ENCODE measurements at regions not wholly inside any gene's neighbourhood (a gene's known extent, or its start where the extent isn't known, plus 50 kb on each side); places are given as distances from the start of the nearest gene placed in this dataset.

DNA sequence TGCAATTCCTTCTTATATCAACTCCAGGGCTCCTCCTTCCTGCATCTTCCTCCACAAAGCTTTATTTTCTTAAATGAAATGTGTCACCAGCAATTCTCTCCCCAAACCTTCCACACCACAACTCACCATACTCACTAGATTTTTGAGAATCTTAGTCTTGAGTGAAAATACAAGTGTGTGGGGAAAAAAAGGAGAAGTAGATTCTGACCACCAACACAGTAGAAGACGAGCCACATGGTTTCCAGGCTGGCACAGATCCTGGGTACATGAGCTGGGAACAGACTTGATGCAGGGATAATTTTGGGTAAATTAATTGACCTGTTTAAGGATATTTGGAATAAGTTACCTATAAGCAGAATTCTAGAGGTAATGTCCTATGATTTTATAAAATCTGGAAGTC is 72.8 kb upstream of the KCNJ15 start:
- peaks cover 4% of the 10 kb centered on the region for H3K4me1 ChIP-seq (ENCODE audit: control insufficient read depth, extremely low read depth, insufficient read depth, low read length)
- no peaks in the 10 kb centered on the region for H3K27me3 ChIP-seq (ENCODE audit: control insufficient read depth, extremely low read depth, insufficient read depth, low read length)
- H3K9me1 ChIP-seq (ENCODE audit: control insufficient read depth, extremely low read depth, insufficient read depth, low read length) = no peaks in the 10 kb centered on the region
- no peak overlapping the region for H3K27ac ChIP-seq (ENCODE audit: control insufficient read depth, insufficient read depth, low read length)
- no peaks in the 10 kb centered on the region for H4K20me1 ChIP-seq (ENCODE audit: control insufficient read depth, extremely low read depth, insufficient read depth, low read length)
- no peaks in the 10 kb centered on the region for H3K9me3 ChIP-seq (ENCODE audit: control insufficient read depth, low read depth, low read length)
- dilution Hi-C loops (cut with MboI; ENCODE audit: extremely low pct_ligation_motif_present, low sequenced_read_pairs) = no loop called here
- H3K79me2 ChIP-seq (ENCODE audit: control insufficient read depth, insufficient read depth, low read length) = no peaks in the 10 kb centered on the region
- FAIRE-seq = no peak
- no peak for TF ChIP-seq EZH2 (IDR thresholded peaks at IDR 0.05; ENCODE audit: low read length)
- TF ChIP-seq, protein P1, sequence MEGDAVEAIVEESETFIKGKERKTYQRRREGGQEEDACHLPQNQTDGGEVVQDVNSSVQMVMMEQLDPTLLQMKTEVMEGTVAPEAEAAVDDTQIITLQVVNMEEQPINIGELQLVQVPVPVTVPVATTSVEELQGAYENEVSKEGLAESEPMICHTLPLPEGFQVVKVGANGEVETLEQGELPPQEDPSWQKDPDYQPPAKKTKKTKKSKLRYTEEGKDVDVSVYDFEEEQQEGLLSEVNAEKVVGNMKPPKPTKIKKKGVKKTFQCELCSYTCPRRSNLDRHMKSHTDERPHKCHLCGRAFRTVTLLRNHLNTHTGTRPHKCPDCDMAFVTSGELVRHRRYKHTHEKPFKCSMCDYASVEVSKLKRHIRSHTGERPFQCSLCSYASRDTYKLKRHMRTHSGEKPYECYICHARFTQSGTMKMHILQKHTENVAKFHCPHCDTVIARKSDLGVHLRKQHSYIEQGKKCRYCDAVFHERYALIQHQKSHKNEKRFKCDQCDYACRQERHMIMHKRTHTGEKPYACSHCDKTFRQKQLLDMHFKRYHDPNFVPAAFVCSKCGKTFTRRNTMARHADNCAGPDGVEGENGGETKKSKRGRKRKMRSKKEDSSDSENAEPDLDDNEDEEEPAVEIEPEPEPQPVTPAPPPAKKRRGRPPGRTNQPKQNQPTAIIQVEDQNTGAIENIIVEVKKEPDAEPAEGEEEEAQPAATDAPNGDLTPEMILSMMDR (optimal IDR thresholded peaks at IDR 0.05 in 1 of 3, IDR thresholded peaks at IDR 0.05 in 1 of 3, conservative IDR thresholded peaks at IDR 0.05 in 1 of 3; ENCODE audit: extremely low read depth in 1 of 3, insufficient read depth in 2 of 3, low read length in 3 of 3) = no peak
- no peak overlapping the region for H3K4me3 ChIP-seq (ENCODE audit: control insufficient read depth in 2 of 3, extremely low read depth in 1 of 3, insufficient read depth in 2 of 3, low read depth in 1 of 3, low read length in 3 of 3)
- H3K4me2 ChIP-seq (ENCODE audit: control insufficient read depth, extremely low read depth, insufficient read depth, low read depth, low read length) = no peak overlapping the region
- H3K9ac ChIP-seq (ENCODE audit: control insufficient read depth, extremely low read depth, insufficient read depth, low read length) = no peak overlapping the region
- no peaks in the 10 kb centered on the region for H3K36me3 ChIP-seq (ENCODE audit: control insufficient read depth in 2 of 2, extremely low read depth in 1 of 2, insufficient read depth in 2 of 2, low read length in 2 of 2)
- H2AFZ ChIP-seq (ENCODE audit: control insufficient read depth, low read length) = no peak overlapping the region
- no peak for DNase-seq (ENCODE audit: low read depth, low spot score)

DNA sequence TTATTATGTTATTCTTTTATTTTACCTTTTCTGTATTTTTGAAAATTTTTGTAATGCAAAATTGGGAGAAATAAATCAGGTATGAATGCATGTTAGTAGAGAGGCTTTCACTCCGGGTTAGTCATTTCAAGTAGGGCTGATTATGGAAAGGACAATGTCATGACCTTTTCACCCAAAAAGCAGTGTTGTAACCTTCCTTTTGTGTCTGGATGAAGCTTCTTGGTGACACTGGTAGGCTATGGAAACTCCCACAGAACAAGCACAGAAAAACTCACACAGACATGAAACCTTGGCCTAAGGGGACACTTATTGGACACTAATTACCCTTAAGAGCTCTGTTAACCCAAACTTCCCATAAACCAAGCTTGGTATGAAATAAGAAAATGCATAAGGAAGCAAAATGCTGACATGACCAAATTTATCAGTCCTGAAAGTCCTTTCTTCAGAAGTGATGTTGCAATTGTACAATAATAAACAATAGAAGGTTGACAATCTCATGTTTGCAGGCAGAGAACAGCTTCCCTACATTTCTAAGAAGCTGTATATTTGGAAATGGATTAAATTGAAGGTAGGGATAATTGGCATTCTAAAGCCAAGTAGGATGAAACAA is 70.0 kb upstream of the KCNJ15 start:
- no peaks in the 10 kb centered on the region for H4K20me1 ChIP-seq (ENCODE audit: control insufficient read depth, extremely low read depth, insufficient read depth, low read length)
- H3K4me1 ChIP-seq (ENCODE audit: control insufficient read depth, extremely low read depth, insufficient read depth, low read length) = no peaks in the 10 kb centered on the region
- DNase-seq (ENCODE audit: low read depth, low spot score) = no peak
- FAIRE-seq = no peak
- no peak overlapping the region for H3K27ac ChIP-seq (ENCODE audit: control insufficient read depth, insufficient read depth, low read length)
- no peaks in the 10 kb centered on the region for H3K79me2 ChIP-seq (ENCODE audit: control insufficient read depth, insufficient read depth, low read length)
- no peak overlapping the region for H3K4me3 ChIP-seq (ENCODE audit: control insufficient read depth in 2 of 3, extremely low read depth in 1 of 3, insufficient read depth in 2 of 3, low read depth in 1 of 3, low read length in 3 of 3)
- H3K27me3 ChIP-seq (ENCODE audit: control insufficient read depth, extremely low read depth, insufficient read depth, low read length) = no peaks in the 10 kb centered on the region
- H3K36me3 ChIP-seq (ENCODE audit: control insufficient read depth in 2 of 2, extremely low read depth in 1 of 2, insufficient read depth in 2 of 2, low read length in 2 of 2) = no peaks in the 10 kb centered on the region
- TF ChIP-seq, protein P1 (optimal IDR thresholded peaks at IDR 0.05 in 1 of 3, IDR thresholded peaks at IDR 0.05 in 1 of 3, conservative IDR thresholded peaks at IDR 0.05 in 1 of 3; ENCODE audit: extremely low read depth in 1 of 3, insufficient read depth in 2 of 3, low read length in 3 of 3) = no peak
- no peak for TF ChIP-seq EZH2 (IDR thresholded peaks at IDR 0.05; ENCODE audit: low read length)
- no peak overlapping the region for H3K9ac ChIP-seq (ENCODE audit: control insufficient read depth, extremely low read depth, insufficient read depth, low read length)
- no peak overlapping the region for H3K4me2 ChIP-seq (ENCODE audit: control insufficient read depth, extremely low read depth, insufficient read depth, low read depth, low read length)
- no peaks in the 10 kb centered on the region for H3K9me3 ChIP-seq (ENCODE audit: control insufficient read depth, low read depth, low read length)
- dilution Hi-C loops (cut with MboI; ENCODE audit: extremely low pct_ligation_motif_present, low sequenced_read_pairs) = no loop called here
- H2AFZ ChIP-seq (ENCODE audit: control insufficient read depth, low read length) = no peak overlapping the region
- H3K9me1 ChIP-seq (ENCODE audit: control insufficient read depth, extremely low read depth, insufficient read depth, low read length) = no peaks in the 10 kb centered on the region

All from keratinocyte (primary cell).